NCI-H1436 (cell line): ENCODE measurements at regions not wholly inside any gene's neighbourhood (a gene's known extent, or its start where the extent isn't known, plus 50 kb on each side); places are given as distances from the start of the nearest gene placed in this dataset.

Experiments
- DNase-seq: peaks from one replicate; lab custom pipeline; 2025; lab: John Stamatoyannopoulos, UW

DNA sequence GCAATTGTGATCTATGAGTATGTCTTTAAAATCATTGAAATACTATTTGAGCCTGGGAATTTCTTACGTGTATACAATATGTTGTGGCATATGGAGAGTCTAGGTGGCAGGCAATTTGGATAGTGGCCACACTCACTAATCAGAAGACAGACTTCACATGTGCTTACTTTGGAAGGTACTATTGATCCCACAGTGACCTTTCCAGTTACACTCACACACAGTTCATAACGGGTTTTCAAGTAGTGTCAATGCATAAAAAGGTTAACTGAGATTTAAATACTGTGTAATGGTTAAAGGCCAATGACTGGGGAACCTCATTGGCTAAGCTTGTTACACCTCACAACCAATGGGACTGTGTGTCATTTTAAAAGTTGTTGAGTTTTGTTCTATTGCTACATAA lies 783.2 kb downstream of the RPA4 start:
- no peak for DNase-seq

DNA sequence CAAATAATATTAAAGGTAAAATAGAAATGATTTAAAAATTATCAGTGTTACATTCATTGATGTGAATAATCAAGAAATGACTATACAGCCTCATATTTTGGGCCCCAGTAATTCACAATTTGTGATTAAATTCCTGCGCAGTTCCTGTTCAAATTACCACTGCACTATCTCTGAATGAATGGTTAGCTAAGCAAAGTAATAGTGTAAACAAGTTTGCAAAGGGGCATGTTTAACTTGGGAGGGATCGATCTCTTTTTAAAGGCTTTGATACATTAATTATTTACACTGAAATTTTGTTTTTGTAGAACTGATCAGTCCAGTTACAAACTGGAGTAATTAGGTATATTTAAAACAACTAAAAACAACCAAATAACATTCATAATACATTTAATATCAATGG lies 784.4 kb downstream of the RPA4 start:
- no peak for DNase-seq

DNA sequence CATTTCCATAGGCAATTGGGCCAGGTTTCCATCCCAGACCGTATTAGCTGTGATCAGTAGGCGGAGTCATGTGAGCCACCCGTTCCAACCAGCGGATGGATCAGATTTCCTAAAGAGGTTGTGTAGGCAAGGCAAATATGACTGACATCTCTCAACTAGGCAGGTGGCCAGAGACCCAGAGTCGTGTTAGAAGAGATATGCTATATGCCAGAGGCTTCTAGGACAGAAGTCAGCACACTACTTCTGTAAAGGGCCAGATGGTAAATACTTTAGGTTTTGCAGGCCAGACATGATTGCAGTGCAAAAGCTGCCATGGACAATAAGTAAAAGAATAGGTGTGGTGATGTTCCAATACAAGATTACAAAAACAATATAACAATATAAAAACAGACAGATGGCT lies 788.4 kb downstream of the RPA4 start:
- peak; percentile 87 for DNase-seq

DNA sequence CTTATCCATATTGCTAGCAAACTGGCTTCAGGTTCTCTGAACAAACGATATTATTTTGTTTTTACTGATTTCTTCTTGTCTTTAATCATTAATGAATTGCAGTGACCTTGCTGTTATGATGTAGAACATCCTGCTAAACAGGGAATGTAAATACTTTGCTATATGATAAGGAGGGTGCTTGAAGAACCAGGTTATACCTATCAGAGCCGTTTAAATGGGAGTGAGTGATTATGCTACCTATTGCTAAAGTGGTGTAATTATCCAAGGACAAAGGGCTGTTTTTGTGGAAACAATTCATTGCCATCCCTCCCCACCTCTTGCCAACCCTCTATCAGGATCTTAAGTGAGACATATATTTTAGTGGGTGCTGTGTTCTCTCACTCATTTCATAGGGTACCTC lies 788.9 kb downstream of the RPA4 start:
- DNase-seq = peak; percentile 83

DNA sequence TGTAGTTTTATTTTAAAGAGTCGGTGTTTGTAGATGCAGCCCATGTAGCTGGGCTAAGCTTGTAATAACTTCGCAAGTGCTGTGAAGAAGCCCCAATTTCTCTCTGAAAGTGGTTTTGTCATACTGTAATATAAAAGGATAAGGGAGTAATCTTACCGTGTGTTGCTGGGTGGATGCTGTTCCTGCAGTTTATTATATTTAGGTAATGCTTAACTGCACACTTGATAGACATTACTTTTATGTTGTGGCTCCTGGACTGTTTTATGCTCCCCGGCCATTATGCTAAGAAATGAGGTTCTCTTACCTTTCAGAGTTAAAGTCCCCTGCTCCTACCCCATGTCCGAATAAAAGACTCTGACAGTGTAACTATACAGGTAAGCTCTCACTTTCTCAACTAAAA lies 789.4 kb downstream of the RPA4 start:
- no peak for DNase-seq

DNA sequence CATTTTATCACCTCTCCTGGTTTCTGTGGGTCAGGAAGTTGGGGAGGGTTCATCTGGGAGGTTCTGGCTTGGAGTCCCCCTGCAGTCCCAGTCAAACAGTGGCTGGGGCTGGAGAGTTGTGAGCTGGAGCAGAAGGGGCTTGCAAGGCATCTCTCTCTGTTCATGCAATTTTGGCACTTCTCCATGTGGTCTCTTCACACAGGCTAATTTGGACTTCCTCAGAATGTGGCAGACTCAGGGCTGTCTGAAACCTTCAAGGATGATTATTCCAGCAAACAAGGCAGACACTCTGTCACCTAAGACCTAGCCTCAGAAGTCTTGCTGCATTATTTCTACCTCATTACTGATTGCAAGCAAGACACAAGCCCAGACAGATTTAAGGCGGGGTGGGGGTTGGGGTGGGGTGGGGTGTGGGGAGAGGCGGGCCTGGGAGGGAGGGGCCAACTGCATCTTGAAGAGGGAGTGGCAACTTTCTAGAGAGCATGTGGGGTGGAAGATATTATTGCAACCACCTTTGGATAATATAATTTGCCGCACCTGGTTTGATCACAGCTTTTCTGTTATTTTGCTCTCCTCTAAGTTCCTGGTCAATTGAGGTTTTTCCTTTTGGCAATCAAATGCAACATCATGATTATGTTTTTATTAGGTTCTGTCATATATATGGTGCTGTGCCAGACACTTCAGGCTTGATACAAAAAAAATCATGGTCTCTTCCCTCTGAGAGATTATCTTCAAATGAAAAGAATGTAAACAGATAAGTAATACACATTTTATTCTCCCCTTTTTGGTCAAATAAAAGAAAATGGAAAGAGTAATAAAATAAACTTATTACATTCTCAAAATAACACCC lies 799.5 kb downstream of the RPA4 start:
- DNase-seq = no peak

DNA sequence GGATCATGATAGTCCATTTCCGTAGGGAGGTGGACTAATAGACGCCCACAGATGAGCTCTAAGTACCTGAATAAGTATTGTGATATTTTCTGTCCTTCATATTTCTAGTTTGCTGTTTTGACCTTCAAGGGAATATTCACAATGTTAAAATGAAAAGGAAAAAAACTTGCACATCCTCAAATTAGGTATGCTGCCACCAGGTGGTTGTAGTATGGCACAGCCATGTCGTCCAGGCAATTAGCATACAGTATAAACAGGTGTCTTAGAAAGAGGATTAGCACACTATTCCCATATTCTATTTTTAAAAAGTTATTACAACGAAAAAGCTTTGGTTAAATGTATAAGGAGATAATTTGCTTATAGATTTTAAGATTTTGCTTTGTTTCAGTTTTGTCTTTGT lies 802.0 kb downstream of the RPA4 start:
- peak; percentile 51 for DNase-seq

DNA sequence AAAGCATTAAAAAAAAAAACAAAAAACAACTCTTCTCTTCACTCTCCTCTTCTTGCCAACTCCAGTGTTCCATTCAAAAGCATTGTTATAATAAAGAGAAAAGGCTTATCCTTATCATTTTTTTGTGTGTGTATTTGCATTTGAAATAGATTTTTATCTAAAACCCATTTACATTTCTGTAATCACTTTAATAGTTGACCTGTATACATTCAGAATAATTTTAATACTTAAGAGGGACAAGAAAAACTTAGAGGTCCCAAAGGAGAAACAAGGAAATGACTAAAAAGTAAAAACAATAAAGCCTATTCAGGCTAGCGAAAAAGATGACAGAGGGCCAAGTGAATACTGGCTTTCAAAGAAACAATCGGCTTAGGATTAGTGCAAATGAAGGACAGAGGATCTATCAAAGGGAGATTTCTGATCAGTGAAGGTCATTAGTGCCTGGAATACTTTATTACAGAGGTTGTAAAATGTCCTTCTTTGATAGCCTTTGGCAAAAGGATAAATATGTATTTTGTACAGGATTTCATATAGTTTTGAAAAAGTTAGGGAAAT lies 808.3 kb downstream of the RPA4 start:
- DNase-seq = no peak

DNA sequence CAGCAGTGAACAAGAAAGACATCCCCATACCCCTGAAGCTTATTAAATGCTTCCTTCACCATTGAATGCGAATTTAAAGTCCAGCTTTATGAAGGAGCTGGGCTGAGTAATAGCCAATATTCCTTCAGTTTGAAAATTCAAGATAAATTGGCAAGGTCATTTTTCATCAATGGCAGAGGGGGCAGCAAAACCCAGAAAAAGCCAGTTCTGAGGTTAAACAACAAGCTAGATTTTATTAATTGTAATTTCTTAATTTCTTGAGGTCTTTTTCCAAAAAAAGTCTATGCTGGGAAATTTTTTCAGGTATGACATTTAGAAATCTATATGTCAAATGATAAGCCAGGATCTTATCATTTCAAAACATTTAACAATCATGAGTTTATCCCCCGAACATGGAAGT lies 808.9 kb downstream of the RPA4 start:
- DNase-seq = no peak

DNA sequence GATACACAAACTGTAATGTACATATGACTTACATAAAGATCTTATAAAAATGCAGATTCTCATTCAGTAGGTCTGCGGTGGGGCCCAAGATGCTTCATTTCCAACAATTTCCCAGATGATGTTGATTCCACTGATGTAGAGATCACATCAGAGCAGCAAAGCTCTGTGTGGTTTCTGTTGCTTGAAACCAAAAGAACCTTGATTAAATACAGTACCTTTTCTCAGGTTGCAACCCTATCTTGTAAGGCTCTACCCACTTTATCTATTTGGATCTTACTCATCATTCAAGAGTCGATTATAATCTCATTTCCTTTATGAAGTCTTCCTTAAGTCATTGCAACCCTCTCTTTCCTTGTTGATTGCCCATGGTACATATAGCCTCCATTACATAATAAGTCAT lies 816.8 kb downstream of the RPA4 start:
- DNase-seq = no peak

DNA sequence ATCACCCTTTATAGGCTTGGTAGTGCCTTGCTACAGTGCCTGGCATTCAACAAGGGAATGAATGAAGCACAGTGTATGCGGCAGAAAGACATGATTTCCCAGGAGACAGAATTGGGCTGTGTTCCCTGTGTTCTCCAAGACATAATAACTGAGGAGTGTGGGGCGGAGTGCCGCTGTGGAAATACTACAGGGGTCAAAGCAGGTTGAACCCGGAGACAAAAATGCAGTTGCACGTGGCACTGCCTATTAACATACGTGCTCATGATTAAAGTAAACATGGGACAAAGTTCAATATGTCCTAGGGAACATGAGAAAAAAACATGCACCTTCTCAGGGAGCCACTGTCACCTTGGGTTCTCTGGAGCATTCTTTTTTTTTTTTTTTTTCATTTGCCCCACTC lies 820.8 kb downstream of the RPA4 start:
- DNase-seq = no peak

DNA sequence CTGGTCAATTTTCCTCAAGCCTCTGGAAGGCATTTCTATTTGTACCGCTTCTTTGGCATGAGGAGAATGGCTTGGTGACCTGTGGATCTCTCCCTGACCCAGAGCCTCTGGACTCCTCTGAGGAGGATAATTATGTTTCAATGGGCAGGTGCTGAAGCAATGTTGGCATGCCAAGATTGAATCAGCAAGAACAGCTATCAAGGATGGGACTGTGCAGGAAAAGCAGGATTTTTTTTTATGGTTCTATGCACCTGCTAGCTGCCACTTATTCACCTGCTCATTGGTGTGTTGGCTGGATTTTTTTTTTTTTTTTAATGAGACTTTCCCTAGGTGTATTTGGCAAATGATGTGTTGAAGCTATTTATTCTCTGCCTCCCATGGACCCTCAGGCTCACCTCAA lies 821.2 kb downstream of the RPA4 start:
- DNase-seq = no peak

DNA sequence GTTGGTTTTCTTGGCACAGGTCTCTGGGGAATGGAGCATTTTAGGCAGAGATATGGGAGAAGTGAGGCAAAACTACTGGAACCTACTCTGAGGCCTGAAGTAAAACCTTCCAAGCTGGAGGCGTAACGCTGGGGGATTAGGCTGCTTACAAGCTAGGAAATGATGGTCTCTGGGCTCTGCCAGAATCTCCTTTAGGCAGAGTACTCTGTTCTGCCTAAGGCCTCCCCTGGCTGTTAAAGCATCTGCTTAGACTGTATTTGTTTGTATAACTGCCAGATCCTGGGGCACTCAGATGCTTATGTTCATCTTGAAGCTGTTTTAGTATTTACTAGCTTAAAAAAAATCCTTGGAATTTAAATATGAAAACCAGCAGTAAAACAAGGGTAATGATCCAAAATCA lies 822.2 kb downstream of the RPA4 start:
- DNase-seq = no peak

DNA sequence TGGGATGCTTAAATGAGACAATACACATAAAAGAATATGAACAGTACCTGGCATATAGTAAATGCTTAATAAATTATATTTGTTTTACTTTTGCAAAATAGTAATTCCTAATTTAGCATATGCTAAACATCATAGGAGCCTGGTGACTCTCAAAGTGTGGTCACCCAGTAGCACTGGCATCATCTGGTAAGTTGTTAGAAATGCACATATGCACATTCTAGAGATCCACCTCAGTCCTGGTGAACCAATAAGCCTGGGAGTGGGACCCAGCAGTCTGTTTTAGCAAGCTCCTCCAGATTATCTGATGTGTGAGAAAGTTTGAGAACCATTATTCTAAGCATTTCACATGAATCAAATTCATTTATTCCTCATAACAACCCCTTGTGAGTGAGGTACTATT lies 830.4 kb downstream of the RPA4 start:
- DNase-seq = no peak

DNA sequence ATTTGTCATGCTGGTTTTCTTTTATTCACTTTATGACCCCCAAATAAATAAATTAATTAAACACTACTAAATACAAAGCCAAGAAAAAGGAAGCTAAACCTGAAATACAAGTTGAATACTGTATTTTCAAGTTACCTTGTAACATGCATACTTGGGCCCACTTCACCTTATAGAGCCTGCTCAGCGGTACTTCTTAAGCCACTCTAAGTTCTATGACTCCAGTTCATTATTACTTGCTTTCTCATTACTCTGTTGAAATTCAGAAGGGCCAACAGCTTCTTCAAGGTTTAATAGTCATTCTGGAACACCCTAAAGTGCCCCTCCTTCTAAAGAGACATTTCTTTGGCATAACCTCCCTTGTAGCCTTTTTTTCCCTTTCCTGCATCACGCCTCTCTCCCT lies 844.5 kb downstream of the RPA4 start:
- DNase-seq = no peak

DNA sequence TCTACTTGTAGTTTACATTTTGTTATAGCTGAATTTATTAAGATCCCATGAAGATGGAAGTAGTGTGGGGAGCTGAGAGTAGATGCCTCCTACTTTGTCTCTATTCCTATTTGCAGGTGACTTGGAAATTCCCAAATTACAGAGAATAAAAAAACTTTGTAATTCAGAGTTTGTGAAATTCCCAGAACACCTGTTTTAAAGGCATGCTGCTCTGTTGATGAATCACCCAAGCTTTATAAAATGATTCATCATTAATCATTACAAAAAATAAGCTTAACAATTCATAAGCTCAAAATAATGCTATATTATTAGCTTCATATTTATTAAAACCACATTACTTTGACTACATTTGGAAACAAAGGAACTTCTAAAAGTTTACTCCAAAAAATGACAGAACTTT lies 856.3 kb downstream of the RPA4 start:
- no peak for DNase-seq

DNA sequence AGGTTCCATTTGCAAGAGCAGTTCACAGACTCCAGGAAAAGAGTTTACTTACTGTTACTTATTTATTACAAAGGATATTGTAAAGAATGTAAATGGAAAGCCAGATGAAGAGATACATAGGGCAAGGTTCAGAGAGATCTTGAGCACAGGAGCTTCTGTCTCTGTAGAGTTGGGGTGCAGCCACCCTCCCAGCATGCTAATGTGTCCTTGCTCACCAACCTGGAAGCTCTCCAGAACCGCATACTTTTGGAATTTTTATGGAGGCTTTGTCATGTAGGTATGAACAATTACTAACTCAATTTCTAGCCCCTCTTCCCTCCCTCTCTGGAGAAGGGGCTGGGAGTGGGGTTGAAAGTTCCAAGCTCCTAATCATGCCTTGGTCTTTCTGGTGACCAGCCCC lies 857.2 kb downstream of the RPA4 start:
- no peak for DNase-seq

DNA sequence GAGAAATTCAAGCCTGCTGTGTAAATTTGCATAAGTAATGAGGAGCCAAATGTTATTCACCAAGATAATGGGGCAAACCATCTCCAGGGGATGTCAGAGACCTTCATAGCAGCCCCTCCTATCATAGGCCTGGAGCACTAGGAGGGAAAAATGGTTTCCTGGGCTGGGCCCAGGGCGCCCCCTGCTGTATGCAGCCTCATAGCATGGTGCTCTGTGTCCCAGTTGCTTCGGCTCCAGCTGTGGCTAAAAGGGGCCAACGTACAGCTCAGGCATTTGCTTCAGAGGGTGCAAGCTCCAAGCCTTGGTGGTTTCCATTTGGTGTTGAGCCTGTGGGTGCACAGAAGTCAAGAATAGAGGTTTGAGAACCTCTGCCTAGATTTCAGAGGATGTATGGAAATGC lies 859.3 kb downstream of the RPA4 start:
- no peak for DNase-seq

DNA sequence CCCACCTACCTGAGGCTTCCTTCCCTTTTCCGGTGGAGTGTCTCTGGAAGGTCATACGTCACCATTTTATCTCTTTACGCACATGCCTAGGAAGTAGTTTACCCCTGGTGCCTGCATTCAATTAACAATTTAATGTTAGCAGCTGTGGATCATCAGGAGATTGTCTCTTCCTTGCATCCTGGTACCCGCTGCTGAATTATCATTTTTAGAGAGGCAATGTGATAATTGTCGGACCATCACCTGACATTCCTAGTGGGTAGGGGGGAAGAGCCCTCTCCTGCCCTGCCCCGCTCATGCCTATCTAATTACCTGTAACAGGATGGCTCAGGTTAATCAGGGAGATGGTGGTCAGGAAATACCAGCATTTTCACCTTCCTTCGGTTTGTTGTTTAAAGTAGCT lies 863.6 kb downstream of the RPA4 start:
- DNase-seq = no peak

DNA sequence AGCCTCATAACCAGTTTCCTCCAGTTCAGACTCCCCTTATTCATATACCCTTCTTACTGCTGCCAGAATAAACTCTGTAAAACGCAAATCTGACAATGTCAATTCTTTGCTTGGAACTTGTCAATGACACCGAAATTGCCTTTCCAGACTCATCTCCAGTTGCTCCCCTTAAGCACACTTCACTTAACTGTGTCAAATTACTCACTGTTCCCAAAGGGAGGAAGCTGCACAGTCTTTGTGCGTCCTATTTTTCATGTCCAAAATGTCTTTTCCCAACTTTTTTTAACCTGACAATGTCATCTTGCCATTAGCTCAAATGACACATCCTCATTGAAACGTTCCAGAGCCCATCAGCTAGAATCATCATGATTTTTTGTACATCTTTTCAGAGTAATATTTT lies 867.3 kb downstream of the RPA4 start:
- no peak for DNase-seq

DNA sequence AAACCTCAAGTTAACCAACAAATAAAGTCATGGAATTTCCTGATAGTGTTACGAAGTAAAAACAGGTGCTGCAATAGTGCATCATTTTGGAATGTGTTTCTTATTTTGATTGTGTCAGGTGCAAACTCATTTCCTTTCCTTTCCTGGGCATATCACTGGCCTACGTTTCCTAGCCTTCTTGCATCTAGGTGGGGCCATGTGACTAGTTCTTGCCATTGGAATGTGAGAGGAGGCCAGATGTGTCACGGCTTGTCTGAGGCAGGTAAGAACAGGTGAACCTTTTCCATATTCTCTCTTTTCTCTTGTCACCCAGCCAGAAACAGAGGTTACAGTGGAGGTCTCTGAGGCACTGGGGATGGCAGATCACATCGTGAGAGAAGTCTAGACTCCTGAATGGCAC lies 868.0 kb downstream of the RPA4 start:
- no peak for DNase-seq

DNA sequence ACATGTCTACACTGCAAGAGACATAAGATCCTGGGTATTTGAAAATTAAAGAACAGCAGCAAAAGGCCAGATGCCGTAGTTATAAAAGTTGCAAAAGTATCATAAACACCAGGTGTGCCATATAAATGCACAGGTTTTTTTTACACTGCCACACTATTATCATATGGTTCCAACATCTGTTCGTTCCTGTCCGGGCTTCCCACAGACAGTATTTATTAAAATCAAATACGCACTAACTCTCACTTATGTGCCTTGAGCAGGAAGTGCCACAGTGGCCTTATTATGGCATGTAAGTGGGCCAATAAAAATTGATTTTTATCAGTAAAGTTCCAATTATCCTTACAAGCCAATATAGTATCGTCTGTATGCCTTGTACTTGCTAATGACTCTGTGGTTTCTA lies 873.2 kb downstream of the RPA4 start:
- DNase-seq = no peak

DNA sequence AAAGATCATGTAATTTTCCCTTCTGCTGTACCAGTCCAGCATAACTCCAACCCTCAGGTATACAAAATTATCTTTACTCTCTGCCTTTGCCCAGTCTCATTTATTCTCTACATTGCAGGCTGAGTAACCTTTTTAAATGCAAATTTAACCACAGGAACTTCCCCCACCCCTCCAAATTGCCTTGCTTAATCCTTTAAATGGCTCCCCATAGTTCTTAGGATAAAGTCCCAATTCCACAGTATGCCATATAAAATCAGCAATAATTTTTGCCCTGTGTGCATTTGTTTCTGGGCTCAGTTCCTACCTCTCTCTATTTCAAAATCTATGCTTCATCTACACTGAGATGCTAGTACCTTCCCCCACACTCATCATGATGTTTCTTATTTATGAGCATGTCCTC lies 879.7 kb downstream of the RPA4 start:
- no peak for DNase-seq

DNA sequence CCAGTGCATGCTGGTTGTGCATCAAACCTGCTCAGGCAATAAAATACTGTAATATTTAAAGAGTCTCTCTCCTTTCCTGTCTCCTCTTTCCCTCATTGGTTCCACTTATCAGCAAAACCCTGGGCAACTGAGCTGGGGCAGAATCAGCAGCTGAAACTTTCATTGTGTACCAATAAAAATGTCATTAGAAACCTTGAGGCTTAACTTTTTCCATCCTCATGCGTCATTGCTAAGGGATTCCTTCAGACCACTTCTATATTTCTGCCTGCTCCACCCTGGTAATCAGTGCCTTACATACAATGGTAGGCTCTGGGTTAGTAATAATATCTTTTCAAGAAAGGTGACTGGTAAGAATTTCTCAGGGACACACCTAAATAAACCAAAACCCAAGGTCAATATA lies 880.3 kb downstream of the RPA4 start:
- DNase-seq = no peak
